CD4-positive, alpha-beta T cell treated with Interleukin-10 for 1 hour (primary cell): ENCODE measurements at regions not wholly inside any gene's neighbourhood (a gene's known extent, or its start where the extent isn't known, plus 50 kb on each side); places are given as distances from the start of the nearest gene placed in this dataset.

Source experiments
- DNase-seq: peaks from one replicate; pipeline ENCODE4 v3.0.0-alpha.2; 2020

DNA sequence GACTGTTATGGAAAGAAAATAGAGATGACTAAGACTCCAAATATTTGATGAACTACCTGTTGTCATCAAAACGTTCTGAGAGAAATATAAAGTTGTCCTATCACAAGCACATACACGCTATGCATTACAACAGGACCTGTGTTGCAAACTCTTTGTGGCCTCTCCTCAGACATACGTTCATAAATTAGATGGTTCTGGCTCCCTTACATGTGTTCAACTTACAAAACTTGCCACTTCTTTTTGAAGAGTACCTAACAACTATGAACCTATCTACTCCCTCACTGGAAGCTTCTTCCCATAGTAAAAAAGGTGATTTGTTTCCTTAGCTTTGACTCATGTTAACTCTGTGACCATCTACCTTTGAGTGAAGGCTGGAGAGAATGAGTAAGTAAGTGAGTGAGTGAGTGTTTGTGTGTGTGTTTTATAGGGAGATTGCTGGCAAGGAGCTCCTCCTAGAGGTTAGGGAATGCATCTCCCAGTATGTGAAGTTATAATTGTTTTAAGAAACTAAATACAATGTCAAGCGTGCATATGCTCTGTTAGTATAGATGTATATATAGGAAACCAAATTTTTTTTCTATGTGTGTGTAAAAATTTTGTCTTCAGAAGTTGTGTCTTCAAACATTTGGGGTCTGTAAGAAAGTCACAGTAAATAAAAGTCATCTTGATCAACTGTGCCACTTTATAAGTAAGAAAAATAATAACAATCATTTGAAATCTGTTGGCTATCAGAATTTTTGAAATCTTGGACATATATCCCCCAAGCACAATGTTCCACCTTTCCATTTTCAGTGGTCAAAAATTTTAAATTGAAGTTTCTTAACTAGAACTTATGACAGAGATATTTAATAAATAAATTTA is 1211.1 kb upstream of the GJE1 start:
- peak; percentile 4 for DNase-seq

DNA sequence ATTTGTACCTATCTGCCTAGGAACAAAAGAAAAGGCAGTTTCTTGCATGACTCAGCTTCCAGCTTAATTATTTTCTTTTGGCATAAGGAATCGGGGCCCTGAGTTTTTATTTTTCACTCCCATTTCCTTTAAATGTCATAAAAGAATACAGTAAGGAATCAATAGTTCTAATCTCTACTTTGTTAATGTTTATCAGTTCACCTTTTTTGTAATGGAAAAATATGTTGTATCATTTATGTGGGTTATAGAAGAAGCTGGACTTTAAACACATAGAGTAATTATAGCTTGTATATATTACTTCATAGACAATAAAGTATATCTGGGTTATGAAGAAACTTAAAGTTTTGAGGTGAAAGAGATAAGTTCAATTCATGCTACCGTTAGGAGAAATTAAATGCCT is 1214.8 kb upstream of the GJE1 start:
- DNase-seq: no peak

DNA sequence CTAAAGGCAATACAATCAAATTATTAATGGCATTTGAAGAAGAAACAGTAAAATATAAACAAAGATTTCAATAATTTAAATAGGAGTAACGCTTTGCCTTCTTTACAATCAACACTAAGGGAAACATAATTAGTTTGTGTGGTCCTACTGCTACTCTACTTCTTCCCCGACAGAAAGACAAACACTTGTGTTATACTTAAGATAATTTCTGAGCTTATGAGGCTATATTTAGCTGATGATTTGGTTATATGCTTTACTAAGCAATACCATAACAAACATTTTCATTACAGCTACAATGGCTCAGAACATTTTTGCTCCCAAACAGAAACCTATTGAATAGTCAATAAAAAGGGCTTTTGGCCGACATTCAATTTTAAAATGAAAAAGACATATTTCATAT is 1217.2 kb upstream of the GJE1 start:
- no peak for DNase-seq

DNA sequence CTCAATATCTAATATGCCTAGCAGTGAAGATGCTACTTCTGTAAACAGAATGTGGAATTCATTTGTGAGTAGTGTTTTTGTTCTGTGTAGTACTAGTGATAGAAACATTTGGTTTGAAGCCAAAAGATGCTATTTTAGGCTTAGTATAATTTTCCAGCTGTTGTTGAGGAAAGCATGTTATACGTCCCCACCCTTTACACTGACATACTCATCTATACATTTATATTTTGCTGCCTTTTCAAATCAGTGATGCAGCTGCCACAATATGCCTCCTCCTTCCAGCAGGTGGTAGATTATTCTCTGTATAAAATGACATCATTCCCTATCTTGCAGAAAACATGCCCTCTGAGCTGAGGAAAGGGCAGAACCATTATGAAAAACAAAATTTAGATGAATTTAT is 1217.6 kb upstream of the GJE1 start:
- DNase-seq: no peak

DNA sequence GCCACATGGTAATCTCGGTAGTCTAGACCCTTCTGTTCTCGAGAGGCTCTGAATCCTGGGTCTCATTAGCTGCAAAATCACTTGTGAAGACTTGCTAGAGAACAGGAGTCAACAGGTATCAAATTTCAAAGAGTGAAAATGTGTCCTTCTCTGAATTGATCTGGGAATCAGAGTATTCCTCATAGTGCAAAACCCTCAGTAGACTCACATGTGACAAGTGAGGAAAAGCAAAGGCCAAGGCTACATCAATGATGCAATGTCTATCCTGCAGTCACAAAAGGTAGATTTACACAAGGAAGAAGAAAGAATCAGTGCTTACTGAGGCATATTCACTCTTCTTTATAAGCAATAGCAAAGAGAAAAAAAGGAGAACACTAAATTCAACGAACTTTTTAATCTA is 1220.0 kb upstream of the GJE1 start:
- no peak for DNase-seq

DNA sequence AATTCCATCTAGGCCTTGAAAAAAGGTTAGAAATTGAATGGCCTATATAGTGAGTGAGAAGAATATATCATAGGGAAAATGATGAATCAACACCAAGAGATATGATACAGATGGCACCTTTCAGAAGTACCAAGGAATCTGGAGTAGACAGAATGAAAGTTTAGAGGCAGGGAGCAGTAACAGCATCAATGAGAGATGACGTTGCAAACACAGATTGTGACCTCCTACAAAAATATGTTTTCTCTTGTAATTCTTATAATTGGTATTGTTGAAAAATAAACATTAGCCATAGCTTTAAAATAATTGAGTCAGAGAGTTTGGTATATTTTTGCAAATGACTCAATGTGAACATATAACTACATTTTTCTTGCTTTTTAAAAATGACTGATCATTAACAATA is 1223.1 kb upstream of the GJE1 start:
- DNase-seq: no peak

DNA sequence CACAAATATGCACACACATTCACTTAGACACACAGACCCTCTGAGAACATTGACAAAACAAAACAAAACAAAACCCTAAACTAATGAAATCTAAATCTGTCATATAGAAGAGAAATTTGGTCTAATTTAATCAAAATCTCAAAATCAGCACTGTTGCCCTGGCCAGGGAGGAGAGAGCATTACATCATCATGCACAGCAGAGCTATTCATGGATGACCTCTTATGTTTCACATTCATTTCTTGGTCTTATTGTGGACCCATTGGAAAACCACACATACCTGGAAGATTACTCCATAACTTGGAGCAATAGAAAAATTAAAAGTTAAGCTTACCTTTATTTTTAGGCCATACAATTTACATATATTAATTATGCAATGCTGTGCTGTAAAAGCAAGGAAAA is 1223.6 kb upstream of the GJE1 start:
- no peak for DNase-seq

DNA sequence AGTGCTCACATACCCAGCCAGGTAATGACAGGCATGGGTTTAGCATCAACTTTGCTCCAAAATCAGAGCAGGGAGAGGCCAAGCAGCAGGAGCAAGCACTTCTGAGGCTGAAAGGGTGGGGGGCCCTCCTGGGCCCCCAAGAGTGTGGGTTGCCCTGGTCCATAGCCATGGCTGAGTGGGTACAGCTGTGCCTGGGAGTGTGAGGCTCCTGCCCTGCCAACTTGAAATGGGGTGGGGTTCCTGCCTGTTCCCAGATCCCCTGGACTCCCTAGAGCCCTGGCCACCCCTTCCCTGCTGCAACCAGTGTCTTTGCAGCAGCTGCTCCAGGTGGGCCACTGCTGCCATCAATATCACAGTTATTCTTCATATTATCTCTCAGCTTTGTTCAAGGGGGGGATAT is 1224.2 kb upstream of the GJE1 start:
- DNase-seq: no peak

DNA sequence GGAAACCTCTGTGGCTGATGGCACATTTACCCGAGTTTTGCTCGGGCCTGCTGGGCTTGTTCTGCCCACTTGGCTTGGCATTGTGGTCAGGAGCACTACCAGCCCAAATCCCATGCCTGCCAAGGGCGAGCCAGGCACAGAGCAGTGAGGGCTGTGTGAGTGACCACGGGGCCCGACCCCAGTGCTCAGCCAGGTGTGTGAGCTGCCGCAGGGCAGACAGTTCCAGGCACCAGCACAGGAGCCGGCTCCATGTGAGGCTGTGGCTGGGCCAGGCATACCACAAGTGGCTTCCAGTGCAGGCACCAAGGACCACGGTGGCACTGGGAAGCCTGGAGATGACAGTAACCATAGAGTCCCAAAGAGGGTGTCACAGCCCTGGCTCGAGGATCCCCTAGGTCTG is 1225.5 kb upstream of the GJE1 start:
- no peak for DNase-seq

DNA sequence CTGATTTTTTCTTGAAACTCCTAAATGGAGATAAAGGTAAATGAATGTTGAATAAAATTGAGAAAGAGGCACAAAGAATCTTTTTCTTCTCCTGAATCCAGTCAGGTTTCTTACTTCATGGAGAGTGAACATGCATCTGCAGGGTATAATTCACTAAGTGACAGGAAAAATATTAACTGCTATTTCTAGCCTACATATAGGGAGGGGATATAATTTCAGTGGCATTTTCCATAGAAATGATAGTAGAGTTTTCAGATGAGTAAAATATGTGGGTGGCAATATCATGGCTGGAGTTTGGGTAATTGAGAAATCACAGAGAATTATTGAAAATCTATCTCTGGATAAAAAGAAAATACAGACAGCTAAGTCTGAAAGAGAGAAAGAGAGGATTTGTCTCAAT is 1227.0 kb upstream of the GJE1 start:
- DNase-seq: no peak

DNA sequence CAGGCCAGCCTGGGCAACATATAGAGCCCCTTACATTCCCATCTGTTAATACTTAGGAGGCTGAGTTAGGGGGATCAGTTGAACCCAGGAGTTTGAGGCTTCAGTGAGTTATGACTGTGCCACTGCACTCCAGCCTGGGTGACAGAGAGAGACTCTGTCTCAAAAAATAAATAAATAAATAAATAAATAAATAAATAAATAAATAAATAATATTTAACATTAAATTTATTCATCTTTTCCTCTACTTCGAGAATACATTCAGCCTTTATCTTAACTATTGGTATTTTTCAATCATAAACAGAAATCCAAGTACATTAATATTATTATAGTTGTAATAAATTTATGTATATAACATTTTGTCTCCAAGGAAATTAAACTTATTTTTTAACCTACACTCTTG is 1227.7 kb upstream of the GJE1 start:
- DNase-seq: no peak

DNA sequence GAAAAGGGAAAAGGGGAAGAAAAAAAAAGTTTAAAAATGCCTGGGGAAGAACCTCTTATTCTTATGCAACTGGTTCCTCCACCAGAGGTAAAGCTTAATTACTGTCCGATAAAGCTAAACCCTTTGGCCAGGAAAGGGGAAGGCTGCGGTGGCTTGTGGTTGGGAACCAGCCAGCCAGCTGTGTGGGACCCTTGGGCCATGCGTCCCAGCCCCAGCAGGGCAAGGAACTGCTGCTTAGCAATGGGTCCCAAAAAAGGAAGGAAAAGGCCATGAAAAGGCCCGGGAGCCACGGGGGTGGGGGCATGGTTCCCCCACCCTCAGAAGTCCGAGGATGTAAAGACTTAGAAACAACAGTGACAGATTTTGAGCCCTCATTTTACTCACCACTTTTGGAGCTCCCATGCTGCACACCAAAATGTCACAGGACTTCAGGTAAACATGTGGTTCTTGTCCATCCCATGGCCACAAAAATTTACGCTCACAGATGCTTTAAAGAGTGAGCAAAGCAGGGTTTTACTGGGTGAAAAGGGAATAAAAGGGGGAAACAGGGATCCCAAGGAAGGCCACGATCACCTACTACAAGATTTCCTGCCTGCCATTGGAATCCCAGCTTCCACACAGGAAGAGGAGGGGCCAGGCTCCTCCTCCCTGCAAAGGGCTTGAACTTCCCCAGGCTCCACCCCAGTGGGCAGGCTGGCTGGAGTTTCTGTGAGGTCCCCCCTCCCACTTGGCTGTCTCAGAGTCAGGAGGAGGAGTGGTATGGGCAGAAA is 1234.7 kb upstream of the GJE1 start:
- DNase-seq: no peak

DNA sequence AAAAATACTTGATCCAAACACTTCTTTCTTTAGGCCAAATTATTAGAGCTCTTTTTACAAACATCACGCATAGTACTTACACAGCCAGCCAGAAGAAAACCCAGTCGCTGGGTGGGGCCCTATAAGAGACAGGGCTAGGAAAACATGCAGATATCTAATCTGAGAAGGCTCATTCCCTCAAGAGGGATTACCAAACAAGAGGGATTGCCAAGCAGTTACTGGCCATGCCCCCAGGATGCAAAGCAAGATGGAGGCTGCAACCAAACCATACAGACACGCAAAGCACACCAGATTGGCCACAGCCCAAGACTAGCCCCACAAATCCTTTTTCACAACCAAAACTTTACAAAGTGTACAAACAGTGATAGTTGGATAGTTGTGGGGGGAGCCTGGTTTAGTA is 1235.4 kb upstream of the GJE1 start:
- no peak for DNase-seq

DNA sequence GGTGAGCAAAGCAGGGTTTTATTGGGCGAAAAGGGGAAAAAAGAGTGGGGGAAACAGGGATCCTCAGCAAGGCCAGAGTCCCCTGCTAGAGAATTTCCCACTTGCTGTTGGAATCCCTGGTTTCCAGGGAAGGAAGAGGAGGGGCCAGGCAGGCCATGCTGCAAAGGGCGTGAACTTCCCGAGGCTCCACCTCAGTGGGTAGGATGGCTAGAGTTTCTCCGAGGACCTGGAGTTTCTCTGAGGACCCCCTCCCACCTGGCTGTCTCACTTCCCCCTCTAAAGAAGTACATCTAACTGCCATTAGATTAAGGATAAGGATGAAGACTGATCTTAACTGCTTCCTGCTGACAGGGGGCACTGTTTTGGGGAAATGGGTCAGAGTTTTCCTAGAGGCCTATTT is 1239.3 kb upstream of the GJE1 start:
- DNase-seq: no peak

DNA sequence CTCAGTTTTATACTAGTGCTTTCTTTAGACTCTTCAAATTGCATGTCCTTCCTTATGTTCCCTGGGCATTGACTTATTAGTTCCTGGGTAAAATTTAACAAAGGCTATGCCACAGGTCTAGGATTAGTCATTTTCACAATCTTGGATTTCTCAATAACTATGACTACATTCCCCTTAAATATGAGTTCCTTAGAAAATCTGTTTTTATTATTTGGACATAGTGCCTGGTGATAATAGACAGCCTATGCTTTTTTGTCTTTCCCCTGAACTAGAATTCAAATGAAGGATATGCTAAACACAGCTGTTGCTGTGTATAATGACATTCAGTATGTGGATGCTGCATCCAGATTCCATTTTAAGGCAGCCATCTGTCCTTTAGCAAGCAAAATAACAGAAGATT is 1252.8 kb upstream of the GJE1 start:
- DNase-seq: no peak

DNA sequence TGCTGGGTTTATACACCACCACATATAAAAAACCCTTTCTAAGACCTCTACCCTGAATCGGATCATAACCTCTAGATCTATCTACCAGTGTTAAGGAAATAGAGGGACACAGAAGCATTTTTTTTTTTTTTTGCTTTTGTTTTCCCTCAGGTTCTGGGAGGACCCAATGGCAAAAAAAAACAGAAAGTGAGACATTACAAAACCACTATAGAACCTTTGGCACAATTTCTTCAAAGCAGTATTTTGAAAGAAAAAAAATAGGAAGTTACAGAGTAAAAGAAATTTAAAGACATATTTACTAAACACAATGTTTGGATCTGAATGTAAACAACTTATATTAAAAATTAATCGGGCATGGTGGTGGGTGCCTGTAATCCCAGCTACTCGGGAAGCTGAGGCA is 1258.7 kb upstream of the GJE1 start:
- no peak for DNase-seq

DNA sequence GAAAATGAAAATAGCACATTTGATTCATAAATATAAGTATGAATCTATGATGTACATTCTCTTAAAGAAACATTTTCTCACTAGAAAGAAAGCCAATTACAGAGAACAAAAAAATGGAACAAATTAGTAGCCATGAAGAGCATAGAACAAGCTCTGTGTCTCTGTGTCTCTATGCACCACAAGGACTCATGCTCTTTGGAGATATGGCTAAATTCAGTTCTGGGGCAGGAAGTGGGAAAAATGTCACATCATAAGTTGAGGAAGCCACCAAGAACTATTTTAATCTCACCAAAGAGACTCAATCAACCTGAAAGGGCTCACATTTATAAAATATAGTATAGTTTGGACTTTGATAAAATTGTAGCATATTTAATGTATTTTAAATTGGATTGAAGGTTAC is 1259.8 kb upstream of the GJE1 start:
- no peak for DNase-seq

DNA sequence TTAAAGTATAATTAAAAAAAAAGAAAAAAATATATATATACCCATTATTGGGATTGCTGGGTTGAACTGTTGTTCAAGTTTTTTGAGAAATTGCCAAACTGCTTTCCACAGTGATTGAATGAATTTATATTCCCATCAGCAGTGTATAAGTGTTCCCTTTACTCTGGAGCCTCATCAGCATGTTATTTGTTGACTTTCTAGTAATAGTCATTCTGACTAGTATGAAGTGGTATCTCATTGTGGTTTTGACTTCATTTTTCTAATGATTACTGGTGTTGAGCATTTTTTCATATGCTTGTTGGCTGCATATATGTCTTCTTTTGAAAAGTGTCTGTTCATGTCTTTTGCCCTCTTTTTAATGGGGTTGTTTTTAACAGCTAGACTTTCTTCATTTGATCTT is 1260.8 kb upstream of the GJE1 start:
- no peak for DNase-seq

DNA sequence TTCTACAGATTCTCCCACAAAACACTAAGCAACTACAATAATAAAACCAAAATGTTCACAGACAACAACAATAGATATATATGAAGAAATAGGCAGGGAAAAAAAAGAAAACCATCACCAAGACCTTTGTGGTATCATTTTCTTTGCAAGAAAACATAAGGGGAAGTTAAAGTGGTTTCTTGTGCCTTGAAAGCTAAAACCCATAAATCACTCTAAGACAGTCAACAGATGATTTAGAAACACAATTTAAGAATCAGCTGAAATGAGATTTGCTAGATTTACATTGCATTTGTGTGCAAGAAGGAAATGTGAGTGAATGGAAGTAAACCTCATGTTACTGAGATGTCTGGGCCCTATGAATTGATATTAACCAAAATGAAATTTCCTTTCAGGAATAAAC is 1265.4 kb upstream of the GJE1 start:
- no peak for DNase-seq

DNA sequence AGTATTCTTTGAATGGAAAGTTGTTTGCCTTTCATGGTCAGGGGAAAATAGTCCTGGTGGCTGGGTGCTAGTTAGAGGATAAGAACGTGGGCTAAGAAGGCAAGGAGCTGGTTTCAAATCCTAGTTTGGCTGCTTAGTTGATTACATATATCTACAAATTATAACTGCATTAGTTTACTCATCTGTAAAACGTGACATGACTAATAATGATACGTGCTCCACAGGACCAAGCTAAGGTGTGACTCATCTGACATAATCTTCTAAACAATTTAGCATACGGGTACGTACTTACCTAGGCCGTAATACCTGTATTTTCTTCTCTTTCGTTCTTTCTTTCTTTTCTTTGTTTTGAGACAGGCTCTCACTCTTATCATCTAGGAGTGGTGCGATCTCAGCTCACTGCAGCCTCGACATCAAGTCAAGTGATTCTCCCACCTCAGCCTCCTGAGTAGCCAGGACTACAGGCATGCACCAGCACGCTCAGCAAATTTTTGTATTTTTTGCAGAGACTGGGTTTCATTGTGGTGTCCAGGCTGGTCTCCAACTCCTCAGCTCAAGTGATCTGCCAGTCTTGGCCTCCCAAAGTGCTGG is 1274.2 kb upstream of the GJE1 start:
- DNase-seq: no peak

DNA sequence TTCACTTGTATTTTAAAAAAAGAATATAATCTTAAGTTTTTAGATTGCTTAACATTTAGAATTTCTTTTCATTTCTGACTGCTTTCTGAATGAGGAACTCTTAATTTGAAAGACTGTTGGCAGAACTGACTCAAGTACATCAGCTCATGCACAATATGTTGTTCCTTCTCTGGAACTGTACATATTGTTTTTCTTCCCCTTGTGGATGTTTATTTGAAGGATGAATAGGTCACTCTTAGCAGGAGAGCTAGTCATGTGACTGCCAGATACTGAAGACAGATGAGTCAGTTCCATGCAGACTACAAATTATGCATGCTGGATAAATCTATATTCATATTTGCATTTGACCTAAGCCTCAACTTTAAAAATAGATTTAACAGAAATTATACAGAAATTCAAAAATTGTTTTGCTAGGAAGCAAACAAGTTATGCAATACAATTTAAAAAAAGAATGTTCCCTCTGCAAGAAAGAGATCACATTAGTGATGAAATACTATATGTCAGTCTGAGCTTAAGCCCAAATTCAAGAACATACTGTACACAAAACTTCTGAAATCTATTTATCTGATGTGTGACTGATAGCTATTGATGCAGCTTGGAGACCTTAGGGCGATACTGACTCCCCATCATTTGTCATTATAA is 1274.9 kb upstream of the GJE1 start:
- DNase-seq: no peak

DNA sequence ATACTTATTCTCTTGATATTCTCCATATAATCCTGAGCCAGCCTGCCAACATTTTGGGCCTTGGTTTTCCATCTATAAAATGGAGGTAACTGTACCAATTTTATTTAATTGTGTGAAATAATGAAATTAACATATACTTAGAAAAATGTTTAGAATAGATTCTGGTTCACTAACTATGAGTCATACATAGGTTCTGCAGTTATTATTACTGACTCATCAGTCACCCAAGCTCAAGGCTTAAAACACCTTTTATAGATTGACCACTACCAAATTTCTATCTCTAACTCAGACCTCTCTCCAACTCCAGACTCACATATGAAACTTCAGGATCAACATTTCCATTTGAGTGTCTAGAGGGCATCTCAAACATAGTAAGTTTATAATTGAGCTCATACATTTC is 1277.2 kb upstream of the GJE1 start:
- DNase-seq: no peak

DNA sequence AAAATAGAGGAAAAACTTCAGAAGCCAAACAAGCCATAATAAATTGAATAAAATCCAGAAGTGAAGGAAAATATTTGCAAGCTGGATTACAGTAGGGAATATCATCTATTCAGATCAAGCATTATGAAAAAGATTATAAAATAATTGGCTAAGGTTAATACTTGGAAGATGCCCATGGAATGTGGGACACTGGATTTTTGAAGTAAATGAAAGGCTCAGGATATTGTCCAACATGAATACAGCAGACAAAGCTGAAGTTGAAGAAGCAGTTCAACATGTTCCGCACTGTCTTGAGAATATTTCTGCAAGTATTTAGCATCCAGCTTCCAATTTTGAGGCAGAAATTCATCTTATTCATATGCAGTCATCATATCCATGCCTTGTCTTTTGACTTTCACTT is 1278.4 kb upstream of the GJE1 start:
- DNase-seq: no peak

DNA sequence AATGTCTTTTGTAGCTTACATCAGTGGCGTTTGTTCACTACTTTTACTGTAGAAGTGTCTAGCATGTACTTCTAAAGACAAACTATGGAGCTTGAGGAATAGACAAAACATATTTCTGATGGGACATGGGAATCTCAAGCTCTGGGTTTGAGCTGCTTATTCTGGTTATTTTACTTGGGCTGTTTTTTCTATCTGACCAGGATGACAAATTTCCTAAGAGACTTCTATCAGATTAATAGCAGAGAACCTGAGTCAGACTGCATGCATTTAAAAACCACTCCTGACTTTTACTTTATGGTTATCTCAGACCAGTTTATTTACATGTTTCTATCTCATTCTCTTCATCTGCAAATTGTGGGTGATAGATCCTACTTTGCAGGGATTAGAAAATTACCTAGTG is 1282.3 kb upstream of the GJE1 start:
- DNase-seq: no peak
